GM18526 (cell line): ENCODE measurements at regions not wholly inside any gene's neighbourhood (a gene's known extent, or its start where the extent isn't known, plus 50 kb on each side); places are given as distances from the start of the nearest gene placed in this dataset.

Experiments
- POLR2A ChIP-seq: IDR thresholded peaks from 3 replicates; pipeline ENCODE4 v1.6.1; 2011; ENCODE audit not compliant: insufficient read length; ENCODE audit errors: extremely low read depth

DNA sequence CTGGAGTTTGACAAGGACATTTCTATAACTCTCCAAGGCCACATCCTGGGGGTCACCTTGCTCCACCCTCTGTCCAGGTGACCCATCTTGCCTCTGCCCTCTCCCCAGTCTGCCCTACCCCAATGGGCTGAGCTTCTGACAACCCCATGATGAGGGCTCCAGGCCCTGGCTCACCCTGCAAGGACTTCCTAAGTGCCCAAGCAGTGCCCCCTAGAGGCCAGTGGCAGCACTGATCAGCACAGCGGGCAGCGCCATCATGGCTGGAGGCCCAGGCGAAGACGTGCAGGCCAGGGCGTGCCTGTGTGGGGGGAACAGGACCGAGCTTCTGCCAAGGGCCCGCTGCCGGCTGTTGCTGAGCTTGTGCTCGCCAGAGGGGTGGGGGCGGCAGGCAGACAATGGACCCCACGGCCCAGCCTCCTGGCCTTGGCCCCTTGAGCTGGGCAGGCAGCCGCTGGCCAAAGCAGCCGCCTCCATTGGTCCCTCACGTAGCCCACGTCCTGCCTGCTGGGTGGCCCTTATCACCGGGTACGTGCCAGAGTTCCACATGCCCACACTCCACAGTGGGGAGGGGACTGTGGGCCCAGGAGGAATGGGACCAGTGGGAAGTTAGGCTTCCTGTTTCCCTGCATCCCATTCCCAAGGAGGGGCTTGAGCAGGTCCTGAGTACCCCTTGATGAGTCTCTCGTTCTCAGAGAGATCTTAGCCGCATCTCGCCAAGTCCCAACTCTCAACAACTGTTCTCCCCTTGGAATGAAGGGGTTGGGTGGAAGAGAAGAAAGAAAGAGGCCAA lies 64.3 kb downstream of the MRPL14 start:
- no peak for TF ChIP-seq POLR2A

GRCh38 chr6:44062105-44062770 lies 65.0 kb downstream of the MRPL14 start:
- TF ChIP-seq POLR2A, result no peak

GRCh38 chr6:44061375-44062104 lies 65.7 kb downstream of the MRPL14 start:
- TF ChIP-seq POLR2A, result no peak

DNA sequence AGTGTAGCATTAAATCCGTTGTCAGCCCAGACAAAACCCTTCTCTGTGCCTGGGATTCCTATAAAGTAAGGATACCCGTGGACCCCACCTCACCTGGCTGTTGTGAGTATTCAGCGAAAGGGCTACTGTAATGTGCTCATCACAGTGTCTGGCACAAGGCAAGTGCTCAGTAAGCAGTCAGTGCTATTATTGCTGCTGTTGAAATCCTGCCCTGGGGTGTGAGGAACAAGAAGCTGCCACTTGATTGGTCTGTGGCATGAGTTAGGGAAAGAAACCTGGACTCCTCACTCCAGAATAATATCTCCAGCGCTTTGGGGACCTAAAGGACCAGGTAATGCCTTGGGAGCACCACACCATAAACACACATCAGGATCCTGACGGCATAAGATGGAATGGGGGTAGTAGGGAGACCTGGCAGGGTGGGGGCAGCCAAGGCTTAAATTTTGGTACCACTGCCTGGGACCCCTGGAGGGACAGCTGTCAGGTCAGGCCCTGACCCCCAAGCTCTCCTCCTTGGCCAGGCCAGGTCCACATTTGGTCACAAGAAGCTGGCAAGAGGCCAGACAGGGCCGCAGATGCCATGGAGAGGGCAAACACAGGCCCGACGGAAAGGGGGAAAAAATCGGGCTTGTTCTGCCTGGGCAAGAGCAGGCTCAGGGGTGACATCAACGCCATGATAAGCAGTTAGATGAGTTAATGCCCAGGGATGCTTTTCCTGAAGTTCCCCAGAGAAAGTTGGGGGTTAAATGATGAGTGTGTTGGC lies 66.5 kb downstream of the MRPL14 start:
- TF ChIP-seq POLR2A, result no peak

- TF ChIP-seq POLR2A, result no peak
Measured at GRCh38 chr6:44059359-44060346, 67.6 kb downstream of the MRPL14 start.

DNA sequence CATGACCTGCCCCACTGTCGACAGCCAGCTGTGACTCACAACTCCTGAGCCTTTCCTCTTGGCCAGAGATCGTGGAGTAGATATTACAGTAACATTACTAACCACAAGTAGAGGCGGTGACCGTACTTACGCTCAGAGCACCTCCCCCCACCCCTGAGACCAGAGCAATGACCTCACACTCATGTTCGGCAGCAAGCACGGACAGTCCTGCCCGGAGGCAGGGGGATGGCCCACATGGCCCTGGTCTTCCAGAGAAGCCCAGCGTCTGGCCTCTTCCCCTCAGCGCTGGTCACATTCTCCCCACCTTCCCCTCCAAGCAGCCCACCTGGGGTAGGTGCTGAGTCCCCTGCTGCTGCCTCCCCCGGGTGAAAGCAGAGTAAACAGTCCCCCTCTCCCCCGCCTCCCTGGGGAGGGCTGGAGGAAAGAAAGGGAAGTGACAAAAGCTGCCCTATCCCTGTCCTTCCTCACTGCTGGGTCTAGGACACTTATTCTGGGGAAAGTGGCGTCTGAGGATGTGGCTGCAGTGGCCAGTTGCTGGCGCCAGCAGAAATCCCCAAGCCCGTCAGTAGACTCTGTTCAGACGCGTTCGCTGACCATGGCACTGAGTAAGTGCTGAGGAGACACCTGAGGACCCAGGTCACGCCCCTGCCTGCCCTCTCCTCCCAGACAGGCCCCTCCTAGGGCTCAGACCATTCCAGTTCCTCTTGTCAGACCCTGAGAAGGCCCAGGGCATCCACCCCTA lies 68.5 kb downstream of the MRPL14 start:
- TF ChIP-seq POLR2A, result no peak

- TF ChIP-seq POLR2A, result no peak
Measured at GRCh38 chr6:44057931-44058616, 69.2 kb downstream of the MRPL14 start.

GRCh38 chr6:44057238-44057930 lies 69.9 kb downstream of the MRPL14 start:
- TF ChIP-seq POLR2A, result no peak

DNA sequence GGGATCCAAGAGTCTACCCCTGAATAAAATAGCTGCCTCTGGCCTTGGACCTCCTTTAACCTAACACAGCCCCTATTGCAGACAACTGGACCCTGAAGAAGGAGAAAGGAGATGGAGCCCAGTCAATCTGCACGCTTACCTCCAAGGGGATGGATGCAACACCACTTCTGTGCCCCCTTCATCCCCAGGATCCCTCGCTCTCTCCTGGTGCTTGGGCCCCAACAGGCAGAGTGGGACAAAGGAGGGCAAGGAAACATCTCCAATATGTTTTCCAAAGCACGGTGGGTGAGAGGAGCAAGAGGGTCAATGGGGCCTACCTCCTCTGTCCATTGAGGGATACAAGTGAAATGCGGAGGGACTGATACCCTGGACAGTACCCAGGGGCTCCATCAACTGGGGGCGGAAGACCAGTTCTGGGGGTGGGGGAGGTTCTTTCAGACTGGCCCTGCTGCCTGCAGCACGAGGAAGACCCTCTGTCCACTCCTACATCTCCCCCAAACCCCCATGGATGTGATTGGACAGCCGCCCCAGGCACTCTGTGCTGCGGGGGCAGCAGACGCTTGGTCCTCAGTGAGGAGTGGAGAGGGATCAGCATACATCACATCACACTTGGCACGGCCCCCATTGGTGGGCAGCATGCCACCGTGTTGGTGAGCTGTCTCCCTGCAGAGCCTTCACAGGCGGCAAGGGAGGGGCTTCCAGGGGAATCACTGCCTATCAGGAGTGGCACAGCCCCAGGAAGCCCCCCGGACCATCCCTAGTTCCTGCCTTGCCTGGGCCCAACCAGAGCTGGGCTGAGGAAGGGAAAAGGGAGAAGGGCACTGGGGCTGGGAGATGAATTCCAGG lies 70.6 kb downstream of the MRPL14 start:
- no peak for TF ChIP-seq POLR2A

GRCh38 chr6:44054721-44055559 lies 72.3 kb downstream of the MRPL14 start:
- TF ChIP-seq POLR2A, result no peak

GRCh38 chr6:44053760-44054556 lies 73.3 kb downstream of the MRPL14 start:
- TF ChIP-seq POLR2A, result no peak
